HG02759 (cell line): ENCODE measurements at regions not wholly inside any gene's neighbourhood (a gene's known extent, or its start where the extent isn't known, plus 50 kb on each side); places are given as distances from the start of the nearest gene placed in this dataset.
"Not testable (repeated sequence)": the region's sequence is repeated elsewhere in the genome, so short reads cannot be mapped to it uniquely, and the experiment has no call there.

Source experiments
- ATAC-seq: cut with Tn5 transposase; IDR thresholded peaks from one replicate; pipeline ENCODE4 v1.9.1; 2021; ENCODE audit warnings: mild to moderate bottlenecking, moderate library complexity; ENCODE audit not compliant: unreplicated experiment

GRCh38 chr9:40909821-40910220 lies 218.7 kb downstream of the FOXD4L6 start:
- ATAC-seq = no peak

GRCh38 chr9:40909111-40909510 lies 219.4 kb downstream of the FOXD4L6 start:
- not testable (repeated sequence) for ATAC-seq

- no peak for ATAC-seq
These were observed 220.5 kb downstream of the FOXD4L6 start for GRCh38 chr9:40907657-40908624.

- not testable (repeated sequence) for ATAC-seq
These were observed 221.6 kb downstream of the FOXD4L6 start for GRCh38 chr9:40906879-40907278.

- not testable (repeated sequence) for ATAC-seq
These were observed 236.2 kb downstream of the FOXD4L6 start for GRCh38 chr9:40892315-40892714.

- not testable (repeated sequence) for ATAC-seq
These were observed 242.6 kb downstream of the FOXD4L6 start for GRCh38 chr9:40885858-40886257.

- not testable (repeated sequence) for ATAC-seq
These were observed 243.5 kb downstream of the FOXD4L6 start for GRCh38 chr9:40884902-40885490.

- ATAC-seq = no peak
These were observed 244.2 kb downstream of the FOXD4L6 start for GRCh38 chr9:40884072-40884901.

- ATAC-seq = not testable (repeated sequence)
These were observed 244.9 kb downstream of the FOXD4L6 start for GRCh38 chr9:40883423-40884071.

- not testable (repeated sequence) for ATAC-seq
These were observed 254.7 kb downstream of the FOXD4L6 start for GRCh38 chr9:40873753-40874295.

GRCh38 chr9:40868437-40868836 lies 260.0 kb downstream of the FOXD4L6 start:
- ATAC-seq = not testable (repeated sequence)
